ENCODE measurements at regions not wholly inside any gene's neighbourhood (a gene's known extent, or its start where the extent isn't known, plus 50 kb on each side); places are given as distances from the start of the nearest gene placed in this dataset.

DNA sequence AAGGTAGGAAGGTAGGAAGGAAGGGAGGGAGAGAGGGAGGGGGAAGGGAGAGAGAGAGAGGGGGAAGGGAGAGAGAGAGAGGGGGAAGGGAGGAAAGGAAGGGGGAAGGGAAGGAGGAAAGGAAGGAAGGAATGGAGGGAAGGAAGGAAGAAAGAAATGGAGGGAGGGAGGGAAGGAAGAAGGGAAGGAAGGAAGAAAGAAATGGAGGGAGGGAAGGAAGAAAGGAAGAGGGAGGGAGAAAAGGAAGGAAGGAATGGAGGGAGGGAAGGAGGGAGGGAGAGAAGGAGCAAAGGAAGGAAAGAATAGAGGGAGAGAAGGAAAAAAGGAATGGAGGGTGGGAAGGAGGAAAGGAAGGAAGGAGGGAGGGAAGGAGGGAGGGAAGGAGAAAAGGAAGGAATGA, 176.4 kb upstream of the PTER start:
- no peak for TF ChIP-seq POLR2A (IDR thresholded peaks at IDR 0.05; ENCODE audit: low read depth, low read length)
- no peak for TF ChIP-seq ASH2L (IDR thresholded peaks at IDR 0.05; ENCODE audit: borderline replicate concordance, low read depth)
- TF ChIP-seq CTCF (IDR thresholded peaks at IDR 0.05 in 2 of 3, conservative IDR thresholded peaks at IDR 0.05 in 1 of 3; ENCODE audit: control insufficient read depth in 2 of 3, extremely low read depth in 1 of 3, insufficient read depth in 1 of 3, low read depth in 3 of 3, low read length in 3 of 3) = no peak
- no peak for TF ChIP-seq ZBED1 (IDR thresholded peaks at IDR 0.05; ENCODE audit: borderline replicate concordance)
- TF ChIP-seq SUZ12 (IDR thresholded peaks at IDR 0.05; ENCODE audit: unreplicated experiment) = no peak
- no peak for TF ChIP-seq TARDBP (IDR thresholded peaks at IDR 0.05; ENCODE audit: borderline replicate concordance)
- TF ChIP-seq FOXK2 (IDR thresholded peaks at IDR 0.05) = no peak
- no peak for TF ChIP-seq SIN3A (IDR thresholded peaks at IDR 0.05; ENCODE audit: low read depth, low read length)
- no peak for TF ChIP-seq TCF7 (IDR thresholded peaks at IDR 0.05; ENCODE audit: borderline replicate concordance)
- TF ChIP-seq EP300 (IDR thresholded peaks at IDR 0.05; ENCODE audit: borderline replicate concordance in 1 of 2, control insufficient read depth in 1 of 2, low read depth in 2 of 2, low read length in 2 of 2) = no peak
- TF ChIP-seq SIX5 (IDR thresholded peaks at IDR 0.05; ENCODE audit: low read depth, low read length, severe bottlenecking) = no peak

Measured in GM12878 (cell line).